RWPE1 (cell line): ENCODE measurements at regions not wholly inside any gene's neighbourhood (a gene's known extent, or its start where the extent isn't known, plus 50 kb on each side); places are given as distances from the start of the nearest gene placed in this dataset.

Experiments used
- CTCF ChIA-PET: fragments of 350-600 bp; sonication (Branson Sonifier 250); formaldehyde crosslinking; extraction: SDS; loops from one replicate; lab custom pipeline; 2021; lab: Yijun Ruan, JAX
- POLR2A ChIA-PET: fragments of 400-600 bp; formaldehyde crosslinking; extraction: SDS; loops from one replicate; lab custom pipeline; 2020; ENCODE audit warnings: antibody characterized with exemption; ENCODE audit not compliant: low non-redundant PET; lab: Yijun Ruan, JAX
- DNase-seq: peaks from one replicate; pipeline ENCODE4 v3.0.0; 2012; ENCODE audit warnings: low spot score
- H3K27ac ChIP-seq: fragments of 450-650 bp; 2 replicates; pipeline ENCODE4 v1.5.1; 2017
- CTCF ChIP-seq: fragments of 450-650 bp; conservative IDR thresholded peaks from 2 replicates; pipeline ENCODE4 v1.5.1; 2017; ENCODE audit warnings: low read depth, mild to moderate bottlenecking

GRCh38 chr15:69661871-69662644 is 209.4 kb downstream of the RPLP1 start:
- CTCF ChIA-PET, result interaction anchor here (0.7 kb wide), 1 partner anchor 797 kb away, joined by 3 read pairs; no protein-coding TSS in a partner anchor
- H3K27ac ChIP-seq, result no peak overlapping the region
- POLR2A ChIA-PET, result no interaction called here

GRCh38 chr15:69662645-69663000 is 210.0 kb downstream of the RPLP1 start:
- POLR2A ChIA-PET, result no interaction called here
- CTCF ChIA-PET, result no interaction called here
- TF ChIP-seq CTCF, result no peak
- H3K27ac ChIP-seq, result no peak overlapping the region
- no peak for DNase-seq

More at GRCh38 chr15:69661871-69662644, 209.4 kb downstream of the RPLP1 start:
- TF ChIP-seq CTCF, result no peak
- no peak for DNase-seq

GRCh38 chr15:69663441-69663840 is 210.8 kb downstream of the RPLP1 start:
- no peak overlapping the region for H3K27ac ChIP-seq
- DNase-seq, result no peak
- ChIA-PET POLR2A (no interaction called here), CTCF (interaction anchor here (1.0 kb wide), 1 partner anchor 59 kb away, joined by 4 read pairs; no protein-coding TSS in a partner anchor)
- TF ChIP-seq CTCF, result no peak

- DNase-seq, result no peak
- no peak overlapping the region for H3K27ac ChIP-seq
- TF ChIP-seq CTCF, result no peak
- ChIA-PET POLR2A (no interaction called here), CTCF (interaction anchor here (1.0 kb wide), 1 partner anchor 60 kb away, joined by 4 read pairs; no protein-coding TSS in a partner anchor)
These were observed 211.4 kb downstream of the RPLP1 start for GRCh38 chr15:69663982-69664381.

- ChIA-PET POLR2A (no interaction called here), CTCF (no interaction called here)
- H3K27ac ChIP-seq, result no peak overlapping the region
- TF ChIP-seq CTCF, result no peak
- DNase-seq, result no peak
These were observed 212.3 kb downstream of the RPLP1 start for GRCh38 chr15:69664572-69665571.

GRCh38 chr15:69665641-69666111 is 213.1 kb downstream of the RPLP1 start:
- H3K27ac ChIP-seq, result no peak overlapping the region
- DNase-seq, result no peak
- no peak for TF ChIP-seq CTCF
- ChIA-PET POLR2A (no interaction called here), CTCF (no interaction called here)
